Transverse colon (tissue), 4 donors: ENCODE measurements at regions not wholly inside any gene's neighbourhood (a gene's known extent, or its start where the extent isn't known, plus 50 kb on each side); places are given as distances from the start of the nearest gene placed in this dataset.

Experiments used
- DNase-seq: peaks from one replicate; pipeline ENCODE4 v3.0.0-alpha.2; 2019
- H3K27ac ChIP-seq, 4 donors: fragments of 200-600 bp; sonication (generic); 2 replicates each; pipeline ENCODE4 v1.5.1; 2016 to 2018; ENCODE audit warnings: inconsistent platforms in 4 of 4
- H3K27me3 ChIP-seq: fragments of 200-600 bp; sonication (generic); 2 replicates; pipeline ENCODE4 v1.5.1; 2017; ENCODE audit warnings: inconsistent platforms
- H3K36me3 ChIP-seq, 4 donors: fragments of 200-600 bp; sonication (generic); 2 replicates each; pipeline ENCODE4 v1.5.1; 2017 to 2019; ENCODE audit warnings: inconsistent platforms in 4 of 4
- H3K4me1 ChIP-seq, 4 donors: fragments of 200-600 bp; sonication (generic); 2 replicates each; pipeline ENCODE4 v1.5.1; 2017 to 2020; ENCODE audit warnings: inconsistent platforms in 4 of 4
- H3K4me3 ChIP-seq, 4 donors: fragments of 200-600 bp; sonication (generic); 1 replicate in 1 of 4; 2 replicates in 3 of 4; pipeline versions ENCODE4 v1.5.1 to v1.6.1; 2017 to 2019; ENCODE audit warnings: inconsistent platforms in 4 of 4
- H3K9me3 ChIP-seq, 2 donors: fragments of 200-600 bp; sonication (generic); 2 replicates each; pipeline ENCODE4 v1.5.1; 2017 to 2019; ENCODE audit warnings: inconsistent platforms in 2 of 2
- EP300 ChIP-seq: sonication (generic); formaldehyde crosslinking; IDR thresholded peaks from one replicate; pipeline ENCODE4 v1.6.1; 2017; ENCODE audit warnings: antibody characterized with exemption, low read depth
- POLR2A ChIP-seq: fragments of 450-650 bp; IDR thresholded peaks from one replicate; pipeline ENCODE4 v1.6.1; 2016; ENCODE audit warnings: antibody characterized with exemption, mild to moderate bottlenecking, moderate library complexity
- POLR2AphosphoS5 ChIP-seq, 3 donors: sonication (generic); formaldehyde crosslinking; IDR thresholded peaks; one replicate each; pipeline ENCODE4 v1.6.1; 2016; ENCODE audit warnings: antibody characterized with exemption in 3 of 3
- WGBS, 2 donors: methylation state at CpG; one replicate each; pipeline ENCODE4 v1.1.5; 2018; ENCODE audit warnings: low coverage in 1 of 2; 5-methylcytosine and 5-hydroxymethylcytosine counted together
- in situ Hi-C, 4 donors: fragments of 200-750 bp; cut with MboI; loops; one replicate each; pipeline versions ENCODE4 v1.15.0 to v1.15.1; 2017; ENCODE audit warnings: low sequenced_read_pairs in 3 of 4, low pct_ligation_motif_present in 1 of 4, low pct_unique_long_range_greater_than_20kb in 1 of 4
- intact Hi-C: fragments of 100-400 bp; cut with DNase I; formaldehyde crosslinking; loops from one replicate; pipeline ENCODE4 v1.15.1; 2023; ENCODE audit warnings: low total_unique reads
- TF ChIP-seq, protein P1 (sequence below), 5 experiments: fragments of 200-600 bp in 3 of 5; fragments of 450-650 bp in 2 of 5; sonication (generic) in 3 of 5; IDR thresholded peaks; 1 replicate in 2 of 5; 2 replicates in 3 of 5; pipeline ENCODE4 v1.5.1; 2016 to 2017; ENCODE audit warnings: antibody characterized with exemption in 5 of 5, inconsistent platforms in 3 of 5, mild to moderate bottlenecking in 2 of 5, moderate library complexity in 1 of 5

DNA sequence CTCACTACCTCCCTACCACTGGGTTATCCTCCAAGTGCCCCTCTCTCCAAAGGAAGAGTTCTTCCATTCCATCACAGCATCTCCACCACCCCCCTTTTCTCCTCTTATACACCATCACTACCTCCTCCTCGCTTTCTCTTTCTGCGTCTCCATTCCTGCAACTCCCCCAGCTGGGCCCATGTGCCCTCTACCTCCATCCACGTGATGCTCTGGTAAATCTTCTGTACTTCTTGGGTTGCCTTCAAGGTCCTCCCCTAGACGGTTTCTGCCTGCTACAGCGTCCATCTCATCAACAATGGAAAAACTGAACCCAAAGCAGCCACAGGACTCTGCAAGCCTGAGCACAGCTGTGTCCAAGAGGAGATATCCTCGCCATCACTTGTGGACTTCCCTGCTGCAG is 129.5 kb upstream of the SLCO3A1 start:
- TF ChIP-seq, protein P1, sequence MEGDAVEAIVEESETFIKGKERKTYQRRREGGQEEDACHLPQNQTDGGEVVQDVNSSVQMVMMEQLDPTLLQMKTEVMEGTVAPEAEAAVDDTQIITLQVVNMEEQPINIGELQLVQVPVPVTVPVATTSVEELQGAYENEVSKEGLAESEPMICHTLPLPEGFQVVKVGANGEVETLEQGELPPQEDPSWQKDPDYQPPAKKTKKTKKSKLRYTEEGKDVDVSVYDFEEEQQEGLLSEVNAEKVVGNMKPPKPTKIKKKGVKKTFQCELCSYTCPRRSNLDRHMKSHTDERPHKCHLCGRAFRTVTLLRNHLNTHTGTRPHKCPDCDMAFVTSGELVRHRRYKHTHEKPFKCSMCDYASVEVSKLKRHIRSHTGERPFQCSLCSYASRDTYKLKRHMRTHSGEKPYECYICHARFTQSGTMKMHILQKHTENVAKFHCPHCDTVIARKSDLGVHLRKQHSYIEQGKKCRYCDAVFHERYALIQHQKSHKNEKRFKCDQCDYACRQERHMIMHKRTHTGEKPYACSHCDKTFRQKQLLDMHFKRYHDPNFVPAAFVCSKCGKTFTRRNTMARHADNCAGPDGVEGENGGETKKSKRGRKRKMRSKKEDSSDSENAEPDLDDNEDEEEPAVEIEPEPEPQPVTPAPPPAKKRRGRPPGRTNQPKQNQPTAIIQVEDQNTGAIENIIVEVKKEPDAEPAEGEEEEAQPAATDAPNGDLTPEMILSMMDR (IDR thresholded peaks at IDR 0.05): no peak
- TF ChIP-seq POLR2A (no peak), EP300 (no peak), POLR2AphosphoS5 (IDR thresholded peaks at IDR 0.05) (no peak)
- intact Hi-C loops (no loop called here), in situ Hi-C loops (no loop called here)
- no peak overlapping the region for H3K4me3 ChIP-seq
- no peaks in the 10 kb centered on the region for H3K36me3 ChIP-seq
- DNase-seq: no peak
- H3K9me3 ChIP-seq: no peaks in the 10 kb centered on the region
- WGBS, 2 donors: 79 to 83% methylated on average over 5 to 6 of the region's 6 CpGs
- no peaks in the 10 kb centered on the region for H3K4me1 ChIP-seq
- no peak overlapping the region for H3K27ac ChIP-seq
- no peaks in the 10 kb centered on the region for H3K27me3 ChIP-seq

DNA sequence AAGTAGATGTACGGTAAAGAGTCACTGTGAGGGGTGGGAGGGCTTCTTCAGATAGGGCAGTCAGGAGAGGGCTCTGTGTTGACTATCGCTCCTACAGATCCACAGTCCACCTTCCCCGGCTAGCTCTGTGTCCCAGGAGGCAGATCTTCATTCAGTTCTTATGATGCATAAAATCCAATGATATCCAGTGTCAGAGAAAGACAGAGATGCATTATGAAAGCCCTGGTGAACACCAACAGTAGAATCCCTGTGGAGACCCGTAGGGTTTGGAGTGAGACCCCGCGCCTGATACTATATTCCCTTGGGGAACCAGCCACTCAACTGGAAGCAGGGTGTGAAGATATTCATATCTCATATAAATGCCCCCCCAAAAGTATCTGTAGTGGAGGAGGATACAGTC is 119.8 kb upstream of the SLCO3A1 start:
- in situ Hi-C loops: no loop called here
- Histone ChIP-seq H3K9me3 (no peaks in the 10 kb centered on the region), H3K4me3 (no peak overlapping the region), H3K27ac (no peak overlapping the region), H3K36me3 (no peaks in the 10 kb centered on the region), H3K4me1 (no peaks in the 10 kb centered on the region), H3K27me3 (peaks cover 13% of the 10 kb centered on the region)
- intact Hi-C loops: no loop called here
- WGBS, 2 donors: 66 to 95% methylated on average over 6 of the region's 6 CpGs
- TF ChIP-seq POLR2AphosphoS5 (IDR thresholded peaks at IDR 0.05) (no peak), POLR2A (no peak), EP300 (no peak)
- TF ChIP-seq, protein P1 (IDR thresholded peaks at IDR 0.05): no peak
- no peak for DNase-seq

DNA sequence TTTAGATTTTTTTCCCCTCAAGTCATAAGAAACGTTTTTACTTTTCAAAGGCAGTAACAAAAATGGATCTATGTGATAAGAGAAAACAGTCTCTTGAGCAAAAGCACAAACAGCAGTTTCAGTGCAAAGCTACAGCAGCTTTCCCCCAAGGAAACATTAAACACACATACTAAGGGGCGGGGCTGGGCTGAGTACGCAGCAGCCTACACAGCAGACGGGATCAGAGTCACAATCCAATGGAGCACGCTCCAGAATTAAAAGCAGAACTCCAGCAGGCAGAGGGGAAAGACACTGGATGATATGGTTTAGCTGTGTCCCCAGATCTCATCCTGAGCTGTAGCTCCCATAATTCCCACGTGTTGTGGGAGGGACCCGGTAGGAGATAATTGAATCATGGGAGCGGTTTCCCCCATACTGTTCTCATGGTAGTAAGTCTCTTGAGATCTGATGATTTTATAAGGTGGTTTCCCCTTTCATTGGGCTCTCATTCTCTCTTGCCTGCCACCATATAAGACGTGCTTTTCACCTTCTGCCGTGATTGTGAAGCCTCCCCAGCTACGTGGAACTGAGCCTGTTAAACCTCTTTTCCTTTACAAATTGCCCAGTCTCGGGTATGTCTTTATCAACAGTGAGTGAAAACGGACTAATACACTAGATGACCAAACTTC is 116.2 kb upstream of the SLCO3A1 start:
- no peaks in the 10 kb centered on the region for H3K9me3 ChIP-seq
- peaks cover 19% of the 10 kb centered on the region for H3K27me3 ChIP-seq
- no peaks in the 10 kb centered on the region for H3K4me1 ChIP-seq
- H3K27ac ChIP-seq: no peak overlapping the region
- H3K36me3 ChIP-seq: no peaks in the 10 kb centered on the region
- in situ Hi-C loops: no loop called here
- no peak overlapping the region for H3K4me3 ChIP-seq
- TF ChIP-seq EP300 (no peak), POLR2AphosphoS5 (IDR thresholded peaks at IDR 0.05) (no peak), POLR2A (no peak)
- TF ChIP-seq, protein P1 (IDR thresholded peaks at IDR 0.05): no peak
- WGBS, 2 donors: 58 to 65% methylated on average over 6 to 13 of the region's 13 CpGs
- intact Hi-C loops: no loop called here
- DNase-seq: no peak

DNA sequence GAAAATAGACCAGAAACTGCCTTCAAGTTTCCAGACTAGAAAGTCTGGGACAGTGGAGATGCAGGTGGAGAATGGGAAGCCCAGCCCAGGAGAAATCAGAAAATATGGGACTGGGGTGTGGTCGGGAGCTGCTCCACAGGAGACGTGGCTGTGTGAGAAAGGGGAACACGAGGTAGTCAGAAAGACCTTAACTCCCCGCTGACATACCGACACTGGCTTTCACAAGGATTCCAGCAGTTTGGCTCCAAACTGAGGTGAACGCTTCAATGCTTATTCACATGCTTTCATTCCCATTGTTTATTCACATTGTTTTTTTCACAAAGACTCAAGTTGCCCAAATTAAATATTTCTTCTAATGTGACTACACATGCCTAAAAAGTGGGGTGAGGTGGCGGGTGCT is 111.5 kb upstream of the SLCO3A1 start:
- intact Hi-C loops: no loop called here
- Histone ChIP-seq H3K4me3 (no peak overlapping the region), H3K27ac (no peak overlapping the region), H3K9me3 (no peaks in the 10 kb centered on the region), H3K4me1 (no peaks in the 10 kb centered on the region), H3K36me3 (no peaks in the 10 kb centered on the region), H3K27me3 (peaks cover 15% of the 10 kb centered on the region)
- WGBS, 2 donors: 77 to 91% methylated on average over 7 of the region's 7 CpGs
- DNase-seq: no peak
- no peak for TF ChIP-seq EP300
- TF ChIP-seq POLR2AphosphoS5 (IDR thresholded peaks at IDR 0.05): no peak
- in situ Hi-C loops: no loop called here

DNA sequence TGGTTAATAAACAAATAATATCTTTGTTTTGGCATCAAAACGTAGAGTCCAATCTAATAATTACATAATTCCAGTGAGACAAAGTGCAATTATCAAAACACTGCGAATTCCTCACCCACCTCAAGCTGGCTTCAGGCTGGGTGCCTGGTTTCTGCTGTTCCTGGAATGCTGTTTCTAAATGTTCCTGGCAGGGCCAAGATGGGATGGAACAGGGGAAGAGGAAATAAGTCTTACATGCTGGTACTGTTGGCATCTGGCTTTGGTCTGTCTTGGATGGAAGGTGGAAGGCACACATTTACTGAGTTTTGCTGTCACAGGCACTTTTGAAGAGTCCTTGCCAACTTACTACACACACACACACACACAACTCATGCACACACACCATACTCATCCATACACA is 101.9 kb upstream of the SLCO3A1 start:
- no peak for DNase-seq
- intact Hi-C loops: no loop called here
- Histone ChIP-seq H3K27ac (no peak overlapping the region), H3K4me3 (no peak overlapping the region), H3K36me3 (no peaks in the 10 kb centered on the region), H3K9me3 (no peaks in the 10 kb centered on the region), H3K4me1 (no peaks in the 10 kb centered on the region), H3K27me3 (no peaks in the 10 kb centered on the region)
- TF ChIP-seq EP300 (no peak), POLR2AphosphoS5 (IDR thresholded peaks at IDR 0.05) (no peak), POLR2A (no peak)
- TF ChIP-seq, protein P1 (IDR thresholded peaks at IDR 0.05): no peak
- in situ Hi-C loops: no loop called here
- WGBS, 2 donors: 62 to 69% methylated on average over 2 of the region's 2 CpGs
